A549 (cell line): ENCODE measurements at regions not wholly inside any gene's neighbourhood (a gene's known extent, or its start where the extent isn't known, plus 50 kb on each side); places are given as distances from the start of the nearest gene placed in this dataset.

Experiments
- ATAC-seq, 2 experiments: fragments of 200-7000 bp in 1 of 2; fragments of >200 bp in 1 of 2; cut with Nextera tagmentation in 1 of 2; cut with Tn5 transposase in 1 of 2; 3 replicates each; pipeline versions ENCODE4 v1.8.0 to v1.9.1; 2018 to 2020; ENCODE audit warnings: mild to moderate bottlenecking in 1 of 2, moderate library complexity in 1 of 2
- CTCF ChIA-PET: fragments of 300-600 bp; sonication (Branson Sonifier 250); formaldehyde crosslinking; extraction: SDS; loops from one replicate; lab custom pipeline; 2021; ENCODE audit warnings: antibody characterized with exemption, inconsistent platforms; lab: Yijun Ruan, JAX
- POLR2A ChIA-PET: fragments of 350-600 bp; formaldehyde crosslinking; extraction: SDS; loops from one replicate; lab custom pipeline; 2021; ENCODE audit warnings: antibody characterized with exemption, inconsistent platforms; lab: Yijun Ruan, JAX
- DNase-seq, 2 experiments: peaks; one replicate each; pipeline versions ENCODE4 v3.0.0 to v3.0.0-alpha.2; 2011 to 2016; ENCODE audit warnings: low read depth in 1 of 2, low spot score in 1 of 2
- FAIRE-seq: peaks from 2 replicates; lab custom pipeline; 2011; peaks lifted over from hg19 to GRCh38; lab: Jason Lieb, UNC
- H3K27ac ChIP-seq, 2 experiments: fragments of >200 bp; sonication (Bioruptor Twin); formaldehyde crosslinking; 3 replicates each; pipeline ENCODE4 v1.5.1; 2016 to 2017
- H3K4me1 ChIP-seq: fragments of >200 bp; sonication (Bioruptor Twin); formaldehyde crosslinking; 3 replicates; pipeline ENCODE4 v1.6.1; 2016
- H3K4me2 ChIP-seq: fragments of >200 bp; sonication (Bioruptor Twin); formaldehyde crosslinking; 3 replicates; pipeline ENCODE4 v1.6.1; 2016
- H3K4me3 ChIP-seq: fragments of >200 bp; sonication (Bioruptor Twin); formaldehyde crosslinking; 3 replicates; pipeline ENCODE4 v1.5.1; 2016
- H3K9me3 ChIP-seq: fragments of >200 bp; sonication (Bioruptor Twin); formaldehyde crosslinking; 3 replicates; pipeline ENCODE4 v1.6.1; 2016
- BHLHE40 ChIP-seq: IDR thresholded peaks from 2 replicates; pipeline ENCODE4 v1.6.1; 2012; ENCODE audit warnings: low read depth, low read length, inconsistent platforms
- CBX8 ChIP-seq: fragments of 200-600 bp; sonication (generic); IDR thresholded peaks from 2 replicates; pipeline ENCODE4 v1.6.1; 2016
- FOSB ChIP-seq: fragments of 250-450 bp; sonication (Bioruptor Pico); IDR thresholded peaks from 2 replicates; pipeline ENCODE4 v1.5.0; 2020; ENCODE audit warnings: mild to moderate bottlenecking, moderate library complexity
- FOSL2 ChIP-seq, 2 experiments: fragments of 450-650 bp in 1 of 2; fragments of >200 bp in 1 of 2; sonication (Bioruptor Twin) in 1 of 2; formaldehyde crosslinking; IDR thresholded peaks; 2 replicates each; pipeline versions ENCODE4 v1.5.0 to v1.6.1; 2016 to 2020; ENCODE audit warnings: mild to moderate bottlenecking in 1 of 2, moderate library complexity in 1 of 2
- HDAC2 ChIP-seq: fragments of 200-600 bp; sonication (generic); IDR thresholded peaks from 2 replicates; pipeline ENCODE4 v1.6.1; 2016
- HES2 ChIP-seq: fragments of >200 bp; sonication (Bioruptor Twin); formaldehyde crosslinking; IDR thresholded peaks from 2 replicates; pipeline ENCODE4 v1.6.1; 2016
- HOXA7 ChIP-seq: fragments of 250-450 bp; sonication (Bioruptor Pico); IDR thresholded peaks from 2 replicates; pipeline ENCODE4 v1.5.0; 2020; ENCODE audit warnings: mild to moderate bottlenecking, moderate library complexity
- JUN ChIP-seq, 2 experiments: fragments of >200 bp; sonication (Bioruptor Twin); formaldehyde crosslinking; IDR thresholded peaks; 2 replicates in 1 of 2; 3 replicates in 1 of 2; pipeline ENCODE4 v1.6.1; 2016 to 2017
- MAFK ChIP-seq: fragments of 450-650 bp; IDR thresholded peaks from 2 replicates; pipeline ENCODE4 v1.6.1; 2014; ENCODE audit not compliant: partially characterized antibody
- MAZ ChIP-seq: fragments of 150-350 bp; IDR thresholded peaks from 2 replicates; pipeline ENCODE4 v1.6.1; 2014; ENCODE audit warnings: antibody characterized with exemption, low read depth, low read length, borderline replicate concordance
- POLR2A ChIP-seq: IDR thresholded peaks from 2 replicates; pipeline ENCODE4 v1.6.1; 2012; ENCODE audit warnings: mild to moderate bottlenecking, low read length
- RCOR1 ChIP-seq: fragments of 150-350 bp; IDR thresholded peaks from 2 replicates; pipeline ENCODE4 v1.6.1; 2014; ENCODE audit warnings: antibody characterized with exemption, low read length, low read depth
- RNF2 ChIP-seq: fragments of 200-600 bp; sonication (generic); IDR thresholded peaks from 2 replicates; pipeline ENCODE4 v1.6.1; 2016; ENCODE audit warnings: low read depth, mild to moderate bottlenecking, antibody characterized with exemption, moderate library complexity, borderline replicate concordance
- ZNF302 ChIP-seq: fragments of 250-450 bp; sonication (Bioruptor Pico); IDR thresholded peaks from 2 replicates; pipeline ENCODE4 v1.9.0; 2021; ENCODE audit warnings: inconsistent platforms, mild to moderate bottlenecking, moderate library complexity
- ZSCAN20 ChIP-seq: fragments of 250-450 bp; sonication (Bioruptor Pico); IDR thresholded peaks from 2 replicates; pipeline ENCODE4 v1.8.0; 2022; ENCODE audit warnings: mild to moderate bottlenecking, moderate library complexity
- WGBS: methylation state at CpG from one replicate; pipeline ENCODE4 v1.1.6; 2017; ENCODE audit errors: missing lambda C conversion rate; 5-methylcytosine and 5-hydroxymethylcytosine counted together
- TF ChIP-seq, protein P1 (sequence below): IDR thresholded peaks from 2 replicates; pipeline ENCODE4 v1.6.1; 2012
- TF ChIP-seq, protein P2 (sequence below): fragments of 250-450 bp; sonication (Bioruptor Pico); IDR thresholded peaks from 2 replicates; pipeline ENCODE4 v1.5.0; 2021; ENCODE audit warnings: mild to moderate bottlenecking, moderate library complexity, borderline replicate concordance
- TF ChIP-seq, protein P3 (sequence below): fragments of 200-600 bp; sonication (generic); IDR thresholded peaks from 2 replicates; pipeline ENCODE4 v1.6.1; 2016; ENCODE audit warnings: antibody characterized with exemption, mild to moderate bottlenecking, moderate library complexity
- TF ChIP-seq, protein P4 (sequence below): fragments of >200 bp; sonication (Bioruptor Twin); formaldehyde crosslinking; IDR thresholded peaks from 3 replicates; pipeline ENCODE4 v1.6.1; 2016
- TF ChIP-seq, protein P5 (sequence below): fragments of 250-450 bp; sonication (Bioruptor Pico); IDR thresholded peaks from 2 replicates; pipeline ENCODE4 v1.5.0; 2020; ENCODE audit warnings: low read depth, mild to moderate bottlenecking, moderate library complexity

DNA sequence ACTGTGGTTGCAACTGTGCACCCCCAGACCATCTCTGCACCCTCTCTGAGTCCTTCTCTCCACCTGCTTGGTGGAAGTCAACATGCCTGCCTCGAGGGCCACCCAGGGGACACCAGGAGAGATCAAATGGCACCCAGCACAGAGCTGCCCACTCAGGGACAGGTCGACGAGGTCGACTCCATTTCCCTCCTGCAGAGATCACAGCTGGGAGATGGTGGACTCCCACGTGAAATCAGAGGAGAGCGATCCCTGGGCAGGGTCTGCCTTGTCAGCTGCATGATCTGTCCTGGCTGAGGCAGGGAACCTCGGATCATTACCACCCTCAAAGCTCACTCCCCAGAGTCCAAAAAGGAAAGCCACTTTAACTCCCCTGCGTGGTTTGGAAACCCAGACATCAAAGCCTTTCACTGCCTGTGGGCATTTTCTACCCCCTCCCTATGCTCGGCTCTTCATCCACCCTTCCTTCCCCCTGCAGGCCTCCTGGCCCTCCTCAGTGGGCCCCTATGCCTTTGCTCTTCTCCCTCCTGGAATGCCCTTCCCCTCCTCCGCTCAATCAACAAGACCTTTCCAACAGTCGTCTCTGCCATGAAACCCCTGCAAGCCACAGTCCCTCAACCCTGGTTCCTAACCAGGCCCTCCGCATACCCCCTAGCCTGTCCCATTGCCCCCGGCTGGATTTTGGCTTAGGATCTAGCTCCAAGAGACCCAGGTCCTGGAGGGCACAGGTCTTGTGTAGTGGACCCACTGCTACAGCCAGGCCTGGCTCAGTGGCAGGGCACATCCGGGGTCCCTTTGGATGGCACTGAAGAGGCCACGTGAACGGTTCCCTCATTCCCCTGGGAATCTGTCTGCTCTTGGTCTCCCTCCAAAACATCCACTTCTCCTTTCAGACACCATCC is 103.8 kb upstream of the RPL38 start:
- ATAC-seq = no peak
- POLR2A ChIA-PET = no interaction called here
- TF ChIP-seq, protein P1, sequence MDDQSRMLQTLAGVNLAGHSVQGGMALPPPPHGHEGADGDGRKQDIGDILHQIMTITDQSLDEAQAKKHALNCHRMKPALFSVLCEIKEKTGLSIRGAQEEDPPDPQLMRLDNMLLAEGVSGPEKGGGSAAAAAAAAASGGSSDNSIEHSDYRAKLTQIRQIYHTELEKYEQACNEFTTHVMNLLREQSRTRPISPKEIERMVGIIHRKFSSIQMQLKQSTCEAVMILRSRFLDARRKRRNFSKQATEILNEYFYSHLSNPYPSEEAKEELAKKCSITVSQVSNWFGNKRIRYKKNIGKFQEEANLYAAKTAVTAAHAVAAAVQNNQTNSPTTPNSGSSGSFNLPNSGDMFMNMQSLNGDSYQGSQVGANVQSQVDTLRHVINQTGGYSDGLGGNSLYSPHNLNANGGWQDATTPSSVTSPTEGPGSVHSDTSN = no peak
- TF ChIP-seq HES2 = no peak
- no peak for TF ChIP-seq POLR2A
- no peak for TF ChIP-seq MAFK
- no peak for TF ChIP-seq FOSL2 (IDR thresholded peaks at IDR 0.05)
- TF ChIP-seq FOSL2 (CRISPR knock-in tag; IDR thresholded peaks at IDR 0.05) = no peak
- no peak for TF ChIP-seq BHLHE40
- TF ChIP-seq CBX8 = no peak
- no peak for TF ChIP-seq ZSCAN20 (CRISPR knock-in tag)
- no peak for TF ChIP-seq RCOR1
- TF ChIP-seq, protein P2, sequence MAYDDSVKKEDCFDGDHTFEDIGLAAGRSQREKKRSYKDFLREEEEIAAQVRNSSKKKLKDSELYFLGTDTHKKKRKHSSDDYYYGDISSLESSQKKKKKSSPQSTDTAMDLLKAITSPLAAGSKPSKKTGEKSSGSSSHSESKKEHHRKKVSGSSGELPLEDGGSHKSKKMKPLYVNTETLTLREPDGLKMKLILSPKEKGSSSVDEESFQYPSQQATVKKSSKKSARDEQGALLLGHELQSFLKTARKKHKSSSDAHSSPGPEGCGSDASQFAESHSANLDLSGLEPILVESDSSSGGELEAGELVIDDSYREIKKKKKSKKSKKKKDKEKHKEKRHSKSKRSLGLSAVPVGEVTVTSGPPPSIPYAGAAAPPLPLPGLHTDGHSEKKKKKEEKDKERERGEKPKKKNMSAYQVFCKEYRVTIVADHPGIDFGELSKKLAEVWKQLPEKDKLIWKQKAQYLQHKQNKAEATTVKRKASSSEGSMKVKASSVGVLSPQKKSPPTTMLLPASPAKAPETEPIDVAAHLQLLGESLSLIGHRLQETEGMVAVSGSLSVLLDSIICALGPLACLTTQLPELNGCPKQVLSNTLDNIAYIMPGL = no peak
- TF ChIP-seq FOSB = no peak
- no peak for TF ChIP-seq HDAC2
- TF ChIP-seq, protein P3, sequence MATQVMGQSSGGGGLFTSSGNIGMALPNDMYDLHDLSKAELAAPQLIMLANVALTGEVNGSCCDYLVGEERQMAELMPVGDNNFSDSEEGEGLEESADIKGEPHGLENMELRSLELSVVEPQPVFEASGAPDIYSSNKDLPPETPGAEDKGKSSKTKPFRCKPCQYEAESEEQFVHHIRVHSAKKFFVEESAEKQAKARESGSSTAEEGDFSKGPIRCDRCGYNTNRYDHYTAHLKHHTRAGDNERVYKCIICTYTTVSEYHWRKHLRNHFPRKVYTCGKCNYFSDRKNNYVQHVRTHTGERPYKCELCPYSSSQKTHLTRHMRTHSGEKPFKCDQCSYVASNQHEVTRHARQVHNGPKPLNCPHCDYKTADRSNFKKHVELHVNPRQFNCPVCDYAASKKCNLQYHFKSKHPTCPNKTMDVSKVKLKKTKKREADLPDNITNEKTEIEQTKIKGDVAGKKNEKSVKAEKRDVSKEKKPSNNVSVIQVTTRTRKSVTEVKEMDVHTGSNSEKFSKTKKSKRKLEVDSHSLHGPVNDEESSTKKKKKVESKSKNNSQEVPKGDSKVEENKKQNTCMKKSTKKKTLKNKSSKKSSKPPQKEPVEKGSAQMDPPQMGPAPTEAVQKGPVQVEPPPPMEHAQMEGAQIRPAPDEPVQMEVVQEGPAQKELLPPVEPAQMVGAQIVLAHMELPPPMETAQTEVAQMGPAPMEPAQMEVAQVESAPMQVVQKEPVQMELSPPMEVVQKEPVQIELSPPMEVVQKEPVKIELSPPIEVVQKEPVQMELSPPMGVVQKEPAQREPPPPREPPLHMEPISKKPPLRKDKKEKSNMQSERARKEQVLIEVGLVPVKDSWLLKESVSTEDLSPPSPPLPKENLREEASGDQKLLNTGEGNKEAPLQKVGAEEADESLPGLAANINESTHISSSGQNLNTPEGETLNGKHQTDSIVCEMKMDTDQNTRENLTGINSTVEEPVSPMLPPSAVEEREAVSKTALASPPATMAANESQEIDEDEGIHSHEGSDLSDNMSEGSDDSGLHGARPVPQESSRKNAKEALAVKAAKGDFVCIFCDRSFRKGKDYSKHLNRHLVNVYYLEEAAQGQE = no peak
- TF ChIP-seq, protein P4, sequence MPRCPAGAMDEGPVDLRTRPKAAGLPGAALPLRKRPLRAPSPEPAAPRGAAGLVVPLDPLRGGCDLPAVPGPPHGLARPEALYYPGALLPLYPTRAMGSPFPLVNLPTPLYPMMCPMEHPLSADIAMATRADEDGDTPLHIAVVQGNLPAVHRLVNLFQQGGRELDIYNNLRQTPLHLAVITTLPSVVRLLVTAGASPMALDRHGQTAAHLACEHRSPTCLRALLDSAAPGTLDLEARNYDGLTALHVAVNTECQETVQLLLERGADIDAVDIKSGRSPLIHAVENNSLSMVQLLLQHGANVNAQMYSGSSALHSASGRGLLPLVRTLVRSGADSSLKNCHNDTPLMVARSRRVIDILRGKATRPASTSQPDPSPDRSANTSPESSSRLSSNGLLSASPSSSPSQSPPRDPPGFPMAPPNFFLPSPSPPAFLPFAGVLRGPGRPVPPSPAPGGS = no peak
- no peak for TF ChIP-seq ZNF302 (CRISPR knock-in tag)
- TF ChIP-seq JUN (IDR thresholded peaks at IDR 0.05) = no peak
- no peak for TF ChIP-seq RNF2
- TF ChIP-seq, protein P5, sequence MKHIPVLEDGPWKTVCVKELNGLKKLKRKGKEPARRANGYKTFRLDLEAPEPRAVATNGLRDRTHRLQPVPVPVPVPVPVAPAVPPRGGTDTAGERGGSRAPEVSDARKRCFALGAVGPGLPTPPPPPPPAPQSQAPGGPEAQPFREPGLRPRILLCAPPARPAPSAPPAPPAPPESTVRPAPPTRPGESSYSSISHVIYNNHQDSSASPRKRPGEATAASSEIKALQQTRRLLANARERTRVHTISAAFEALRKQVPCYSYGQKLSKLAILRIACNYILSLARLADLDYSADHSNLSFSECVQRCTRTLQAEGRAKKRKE (CRISPR knock-in tag) = no peak
- TF ChIP-seq MAZ = no peak
- TF ChIP-seq HOXA7 = no peak
- FAIRE-seq = no peak
- DNase-seq = no peak
- no peaks in the 10 kb centered on the region for H3K9me3 ChIP-seq
- H3K4me2 ChIP-seq = no peak overlapping the region
- no peak overlapping the region for H3K27ac ChIP-seq
- CTCF ChIA-PET = interaction anchor here (0.9 kb wide), 1 partner anchor 10 kb away, joined by 4 read pairs; no protein-coding TSS in a partner anchor
- H3K4me1 ChIP-seq = no peaks in the 10 kb centered on the region
- H3K4me3 ChIP-seq = no peak overlapping the region
- 20% methylated on average over 15 of the region's 16 CpGs for WGBS
